GM23338 (cell line): ENCODE measurements at regions not wholly inside any gene's neighbourhood (a gene's known extent, or its start where the extent isn't known, plus 50 kb on each side); places are given as distances from the start of the nearest gene placed in this dataset.

Experiments used
- ATAC-seq: fragments of 200-7000 bp; cut with Tn5 transposase; 3 replicates; pipeline ENCODE4 v1.9.1; 2020
- DNase-seq: peaks from one replicate; pipeline ENCODE4 v3.0.0-alpha.2; 2015; ENCODE audit warnings: low spot score
- H2AFZ ChIP-seq: fragments of 200-600 bp; sonication (generic); 2 replicates; pipeline ENCODE4 v1.8.0; 2016; ENCODE audit warnings: antibody characterized with exemption, mild to moderate bottlenecking, moderate library complexity
- H3F3A ChIP-seq: fragments of 200-600 bp; sonication (generic); replicated peaks from 2 replicates; pipeline ENCODE4 v1.8.0; 2017; ENCODE audit warnings: antibody characterized with exemption, mixed run types, low read depth
- H3K27ac ChIP-seq: fragments of 200-600 bp; sonication (generic); 2 replicates; pipeline ENCODE4 v1.6.1; 2016; ENCODE audit warnings: low read depth
- H3K27me3 ChIP-seq: fragments of 200-600 bp; sonication (generic); 2 replicates; pipeline ENCODE4 v1.8.0; 2016; ENCODE audit warnings: mild to moderate bottlenecking, mixed run types, moderate library complexity; ENCODE audit not compliant: insufficient read depth
- H3K36me3 ChIP-seq: fragments of 200-600 bp; sonication (generic); 2 replicates; pipeline ENCODE4 v1.8.0; 2016; ENCODE audit warnings: mild to moderate bottlenecking; ENCODE audit not compliant: insufficient read depth
- H3K4me1 ChIP-seq: fragments of 200-600 bp; sonication (generic); 2 replicates; pipeline ENCODE4 v1.8.0; 2016; ENCODE audit warnings: mild to moderate bottlenecking, moderate library complexity; ENCODE audit not compliant: insufficient read depth
- H3K4me2 ChIP-seq: fragments of 200-600 bp; sonication (generic); 2 replicates; pipeline ENCODE4 v1.7.1; 2017; ENCODE audit warnings: mixed run types
- H3K4me3 ChIP-seq: fragments of 200-600 bp; sonication (generic); 2 replicates; pipeline ENCODE4 v1.6.1; 2016; ENCODE audit warnings: mixed run types
- H3K79me2 ChIP-seq: fragments of 200-600 bp; sonication (generic); replicated peaks from 2 replicates; pipeline ENCODE4 v1.8.0; 2017; ENCODE audit warnings: mild to moderate bottlenecking; ENCODE audit not compliant: insufficient read depth
- H3K9me2 ChIP-seq: fragments of 200-600 bp; sonication (generic); 2 replicates; pipeline ENCODE4 v1.8.0; 2017; ENCODE audit not compliant: insufficient read depth
- H4K20me1 ChIP-seq: fragments of 200-600 bp; sonication (generic); replicated peaks from 2 replicates; pipeline ENCODE4 v1.8.0; 2017; ENCODE audit warnings: mild to moderate bottlenecking; ENCODE audit not compliant: insufficient read depth
- H3K27ac Mint-ChIP-seq: 2 replicates; pipeline ENCODE4 v1.8.0; 2020; ENCODE audit warnings: inconsistent platforms, mild to moderate bottlenecking, moderate library complexity, mixed read lengths
- H3K27me3 Mint-ChIP-seq: 3 replicates; pipeline ENCODE4 v1.8.0; 2022; ENCODE audit warnings: low read depth, mild to moderate bottlenecking, moderate library complexity, mixed read lengths, inconsistent platforms; ENCODE audit not compliant: insufficient read depth, poor library complexity
- H3K36me3 Mint-ChIP-seq: 3 replicates; pipeline ENCODE4 v1.8.0; 2021; ENCODE audit warnings: low read depth, mild to moderate bottlenecking, inconsistent platforms, moderate library complexity, mixed read lengths
- H3K4me1 Mint-ChIP-seq: 3 replicates; pipeline ENCODE4 v1.8.0; 2020; ENCODE audit warnings: mild to moderate bottlenecking, inconsistent platforms, mixed read lengths
- H3K4me3 Mint-ChIP-seq: 3 replicates; pipeline ENCODE4 v1.8.0; 2021; ENCODE audit warnings: moderate library complexity, mild to moderate bottlenecking, inconsistent platforms, mixed read lengths
- H3K9me3 Mint-ChIP-seq: 3 replicates; pipeline ENCODE4 v1.8.0; 2020; ENCODE audit warnings: moderate library complexity, mild to moderate bottlenecking, inconsistent platforms, mixed read lengths
- CREB1 ChIP-seq: fragments of 250-450 bp; sonication (Bioruptor Pico); IDR thresholded peaks from 2 replicates; pipeline ENCODE4 v1.5.0; 2020; ENCODE audit warnings: low read depth, mild to moderate bottlenecking, moderate library complexity
- CTCF ChIP-seq, 2 experiments: fragments of 200-600 bp in 1 of 2; sonication (generic) in 1 of 2; conservative IDR thresholded peaks; 2 replicates each; pipeline versions ENCODE4 v1.5.1 to v1.6.1; 2016 to 2017; ENCODE audit warnings: antibody characterized with exemption in 2 of 2, low read depth in 2 of 2, mild to moderate bottlenecking in 2 of 2, moderate library complexity in 1 of 2
- ETS1 ChIP-seq: IDR thresholded peaks from 2 replicates; pipeline ENCODE4 v1.6.1; 2016; ENCODE audit warnings: antibody characterized with exemption
- JUNB ChIP-seq: IDR thresholded peaks from one replicate; pipeline ENCODE4 v1.6.1; 2016; ENCODE audit warnings: antibody characterized with exemption; ENCODE audit not compliant: unreplicated experiment
- REST ChIP-seq: IDR thresholded peaks from one replicate; pipeline ENCODE4 v1.6.1; 2018; ENCODE audit warnings: antibody characterized with exemption; ENCODE audit not compliant: unreplicated experiment
- ZNF331 ChIP-seq: fragments of 250-450 bp; sonication (Bioruptor Pico); IDR thresholded peaks from 2 replicates; pipeline ENCODE4 v1.5.0; 2020; ENCODE audit warnings: low read depth, mild to moderate bottlenecking, moderate library complexity

- no peak for TF ChIP-seq ETS1
- peak; percentile 69; the same call in 1 of the 2 replicates for TF ChIP-seq CREB1 (CRISPR knock-in tag)
- no peak for TF ChIP-seq JUNB
- TF ChIP-seq ZNF331 (CRISPR knock-in tag), result no peak
- peak; percentile 40 to 63 for TF ChIP-seq CTCF (conservative IDR thresholded peaks at IDR 0.05; ENCODE audit: low read depth in 2 of 2)
- no peak for TF ChIP-seq REST
- Histone ChIP-seq H3K9me2 (peaks cover under 1% of the 10 kb centered on the region; the same call in 1 of the 2 replicates), H3K4me2 (no peak overlapping the region), H4K20me1 (0 out of 2 replicates have a peak, but pooled peaks cover 3% of the 10 kb centered on the region), H3K4me1 (no peaks in the 10 kb centered on the region), H3K27me3 (no peaks in the 10 kb centered on the region), H3K36me3 (no peaks in the 10 kb centered on the region), H3K79me2 (no peaks in the 10 kb centered on the region), H2AFZ (peak overlapping the region; percentile 84; the same call in 1 of the 2 replicates), H3F3A (no peaks in the 10 kb centered on the region), H3K4me3 (no peak overlapping the region), H3K27ac (no peak overlapping the region)
- peaks cover 4% of the 10 kb centered on the region for H3K27me3 Mint-ChIP-seq
- H3K4me1 Mint-ChIP-seq, result no peaks in the 10 kb centered on the region
- H3K9me3 Mint-ChIP-seq, result no peaks in the 10 kb centered on the region
- no peak overlapping the region for H3K4me3 Mint-ChIP-seq
- no peaks in the 10 kb centered on the region for H3K36me3 Mint-ChIP-seq
- DNase-seq, result peak; percentile 59
- ATAC-seq, result peak; percentile 81
- no peak overlapping the region for H3K27ac Mint-ChIP-seq
Observed at GRCh38 chr21:32884062-32884461, 112.5 kb upstream of the PAXBP1 start.

- no peaks in the 10 kb centered on the region for H3K79me2 ChIP-seq
- no peak overlapping the region for H2AFZ ChIP-seq
- peaks cover 3% of the 10 kb centered on the region; the same call in 1 of the 2 replicates for H3K9me2 ChIP-seq
- H3K27ac ChIP-seq, result no peak overlapping the region
- no peaks in the 10 kb centered on the region for H3K27me3 ChIP-seq
- H3F3A ChIP-seq, result no peaks in the 10 kb centered on the region
- no peaks in the 10 kb centered on the region for H3K4me1 Mint-ChIP-seq
- H3K36me3 Mint-ChIP-seq, result no peaks in the 10 kb centered on the region
- no peaks in the 10 kb centered on the region for H3K4me1 ChIP-seq
- no peak overlapping the region for H3K4me2 ChIP-seq
- no peak overlapping the region for H3K4me3 ChIP-seq
- H3K27ac Mint-ChIP-seq, result no peak overlapping the region
- H4K20me1 ChIP-seq, result 0 out of 2 replicates have a peak, but pooled peaks cover 3% of the 10 kb centered on the region
- no peaks in the 10 kb centered on the region for H3K36me3 ChIP-seq
- no peak for DNase-seq
- no peak overlapping the region for H3K4me3 Mint-ChIP-seq
- no peaks in the 10 kb centered on the region for H3K9me3 Mint-ChIP-seq
- H3K27me3 Mint-ChIP-seq, result peaks cover 5% of the 10 kb centered on the region
- ATAC-seq, result no peak
- TF ChIP-seq JUNB (no peak), CTCF (conservative IDR thresholded peaks at IDR 0.05; ENCODE audit: low read depth in 2 of 2) (no peak), CREB1 (CRISPR knock-in tag) (no peak)
Observed at GRCh38 chr21:32886339-32886738, 114.8 kb upstream of the PAXBP1 start.
